GM20000 (cell line): ENCODE measurements at regions not wholly inside any gene's neighbourhood (a gene's known extent, or its start where the extent isn't known, plus 50 kb on each side); places are given as distances from the start of the nearest gene placed in this dataset.

ENCODE experiments used
- DNase-seq: peaks from one replicate; pipeline ENCODE4 v3.0.0; 2012; ENCODE audit warnings: low spot score
- TF ChIP-seq, protein P1 (sequence below): IDR thresholded peaks from 2 replicates; pipeline ENCODE4 v1.5.1; 2012; ENCODE audit warnings: mild to moderate bottlenecking, control low read depth; ENCODE audit errors: extremely low read depth, missing control alignments

- DNase-seq = no peak
- TF ChIP-seq, protein P1, sequence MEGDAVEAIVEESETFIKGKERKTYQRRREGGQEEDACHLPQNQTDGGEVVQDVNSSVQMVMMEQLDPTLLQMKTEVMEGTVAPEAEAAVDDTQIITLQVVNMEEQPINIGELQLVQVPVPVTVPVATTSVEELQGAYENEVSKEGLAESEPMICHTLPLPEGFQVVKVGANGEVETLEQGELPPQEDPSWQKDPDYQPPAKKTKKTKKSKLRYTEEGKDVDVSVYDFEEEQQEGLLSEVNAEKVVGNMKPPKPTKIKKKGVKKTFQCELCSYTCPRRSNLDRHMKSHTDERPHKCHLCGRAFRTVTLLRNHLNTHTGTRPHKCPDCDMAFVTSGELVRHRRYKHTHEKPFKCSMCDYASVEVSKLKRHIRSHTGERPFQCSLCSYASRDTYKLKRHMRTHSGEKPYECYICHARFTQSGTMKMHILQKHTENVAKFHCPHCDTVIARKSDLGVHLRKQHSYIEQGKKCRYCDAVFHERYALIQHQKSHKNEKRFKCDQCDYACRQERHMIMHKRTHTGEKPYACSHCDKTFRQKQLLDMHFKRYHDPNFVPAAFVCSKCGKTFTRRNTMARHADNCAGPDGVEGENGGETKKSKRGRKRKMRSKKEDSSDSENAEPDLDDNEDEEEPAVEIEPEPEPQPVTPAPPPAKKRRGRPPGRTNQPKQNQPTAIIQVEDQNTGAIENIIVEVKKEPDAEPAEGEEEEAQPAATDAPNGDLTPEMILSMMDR = no peak
These were observed 97.1 kb upstream of the ATP10A start for GRCh38 chr15:25960273-25960672.

DNA sequence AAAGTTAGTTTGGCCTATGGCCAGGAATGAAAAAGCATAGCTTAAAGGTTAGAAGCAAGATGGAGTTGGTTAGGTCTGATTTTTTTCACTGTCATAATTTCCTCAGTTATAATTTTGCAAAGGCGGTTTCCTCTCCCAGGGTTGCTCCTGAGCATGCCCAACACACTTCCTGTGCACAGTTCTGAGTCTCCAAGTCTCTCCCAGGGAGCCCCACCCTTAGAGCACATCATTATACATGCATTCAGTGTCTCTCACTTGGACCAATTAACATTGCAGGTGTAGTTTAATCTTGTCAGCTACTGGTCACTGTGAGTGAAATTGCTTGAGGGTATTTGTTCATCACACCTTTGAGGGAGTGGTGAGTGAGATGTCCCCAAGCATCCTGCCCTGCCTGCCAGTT, 96.0 kb upstream of the ATP10A start:
- DNase-seq = no peak
- TF ChIP-seq, protein P1 = no peak

DNA sequence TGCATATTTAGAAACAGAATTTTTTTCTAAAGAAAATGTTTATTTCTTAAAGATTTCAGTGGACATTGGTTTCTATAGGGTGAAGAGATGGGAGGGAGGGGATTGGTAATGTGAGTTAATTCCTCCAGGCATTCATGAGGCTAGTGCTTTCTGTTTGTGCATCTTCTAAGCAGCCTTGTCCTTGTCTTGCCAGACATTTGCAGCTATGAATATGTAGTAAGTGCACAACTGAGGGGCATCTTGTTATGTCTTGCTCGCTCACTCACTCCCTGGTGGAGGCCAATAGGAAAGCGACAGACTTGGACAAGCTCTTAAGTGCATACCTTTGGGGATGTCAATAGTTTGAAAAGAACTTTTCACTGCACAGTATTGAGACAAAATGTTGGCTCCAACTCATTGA, 92.5 kb upstream of the ATP10A start:
- TF ChIP-seq, protein P1 = no peak

GRCh38 chr15:25954398-25954797, 91.3 kb upstream of the ATP10A start:
- TF ChIP-seq, protein P1 = no peak
- no peak for DNase-seq

More for the DNA sequence above, 92.5 kb upstream of the ATP10A start:
- DNase-seq = no peak

- TF ChIP-seq, protein P1 = no peak
- no peak for DNase-seq
These were observed 86.9 kb upstream of the ATP10A start for GRCh38 chr15:25950014-25950413.

DNA sequence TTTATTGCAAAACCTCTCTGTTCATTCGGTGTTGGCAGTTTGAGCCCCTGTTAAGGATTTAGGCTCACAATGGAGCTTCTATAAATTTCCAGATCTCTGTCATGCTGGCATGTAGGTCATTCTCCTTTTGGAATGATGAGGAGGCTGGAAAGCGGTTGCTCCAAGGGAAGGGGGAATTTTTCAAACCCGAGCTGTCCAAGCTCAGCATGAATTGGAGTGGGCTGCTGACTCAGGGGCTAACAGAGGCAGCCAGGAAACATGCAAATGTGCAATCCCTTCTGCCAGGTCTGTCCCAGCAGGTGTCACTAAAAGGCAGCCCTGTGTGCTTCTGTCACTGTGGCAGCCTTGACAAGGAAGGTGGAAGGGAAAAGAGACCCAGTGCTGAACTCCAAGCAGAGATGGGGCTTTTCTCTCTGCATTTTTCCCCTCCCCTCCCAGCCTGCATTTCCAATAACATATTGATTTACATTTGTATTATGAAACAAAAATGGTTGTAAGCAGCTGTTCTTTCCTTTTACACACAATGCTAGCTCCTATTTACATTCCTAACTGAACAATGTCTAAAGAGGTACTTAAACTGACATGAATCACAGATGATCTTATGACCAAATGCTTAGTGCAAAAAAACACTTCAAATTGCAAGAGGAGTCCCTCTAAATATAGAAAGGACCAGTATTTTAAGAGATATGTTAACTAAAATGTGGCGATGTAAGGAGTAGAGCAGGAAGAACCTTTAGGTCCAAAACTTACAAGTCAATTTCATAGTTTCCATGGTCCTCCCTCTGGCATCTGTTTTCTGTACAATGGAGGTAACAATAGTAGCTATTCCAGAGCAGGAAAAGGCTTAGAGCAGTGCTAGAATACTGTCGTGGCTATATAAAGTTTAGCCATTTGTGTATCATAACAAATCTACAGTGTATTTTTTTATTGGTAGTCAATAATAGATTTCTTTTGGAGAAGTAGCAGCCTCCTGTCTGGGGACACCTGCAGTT, 84.5 kb upstream of the ATP10A start:
- no peak for DNase-seq
- TF ChIP-seq, protein P1 = no peak

GRCh38 chr15:25946241-25946805, 83.2 kb upstream of the ATP10A start:
- TF ChIP-seq, protein P1 = no peak
- DNase-seq = no peak
